ENCODE measurements at regions not wholly inside any gene's neighbourhood (a gene's known extent, or its start where the extent isn't known, plus 50 kb on each side); places are given as distances from the start of the nearest gene placed in this dataset.

DNA sequence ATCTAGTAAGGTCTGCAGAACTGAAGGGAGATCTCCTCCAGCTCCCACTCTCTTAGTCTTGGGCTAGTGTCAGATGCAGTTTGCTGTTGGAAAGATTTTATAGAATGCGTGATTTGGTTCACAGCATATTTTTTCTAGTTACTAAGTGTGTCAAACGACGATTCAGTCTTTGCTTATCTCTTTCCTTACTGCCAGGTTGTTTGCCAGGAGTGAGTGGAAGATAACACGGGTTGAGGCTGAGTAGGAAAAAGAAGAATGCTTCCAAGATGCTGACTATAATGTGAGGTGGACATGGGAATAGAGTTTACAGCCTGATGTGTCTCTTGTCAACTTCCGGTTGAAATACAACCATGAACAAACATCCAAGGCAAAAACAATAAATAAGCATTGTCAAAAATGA lies 141.4 kb downstream of the GDAP2 start:
- WGBS (ENCODE audit: insufficient coverage), result 74% methylated on average over 4 of the region's 5 CpGs
- H3K4me1 ChIP-seq (ENCODE audit: control insufficient read depth, insufficient read depth, low read length), result no peaks in the 10 kb centered on the region
- intact Hi-C loops (cut with micrococcal nuclease), result no loop called here
- no peak overlapping the region for H3K27ac Mint-ChIP-seq
- ATAC-seq, result no peak
- H3K27me3 Mint-ChIP-seq (ENCODE audit: low read depth in 2 of 2), result peaks cover 19 to 26% of the 10 kb centered on the region in 2 donors
- no peak overlapping the region for H3K4me3 ChIP-seq (ENCODE audit: low read length)
- peaks cover 5 to 6% of the 10 kb centered on the region in 2 donors for H3K4me1 Mint-ChIP-seq
- TF ChIP-seq, protein P1, sequence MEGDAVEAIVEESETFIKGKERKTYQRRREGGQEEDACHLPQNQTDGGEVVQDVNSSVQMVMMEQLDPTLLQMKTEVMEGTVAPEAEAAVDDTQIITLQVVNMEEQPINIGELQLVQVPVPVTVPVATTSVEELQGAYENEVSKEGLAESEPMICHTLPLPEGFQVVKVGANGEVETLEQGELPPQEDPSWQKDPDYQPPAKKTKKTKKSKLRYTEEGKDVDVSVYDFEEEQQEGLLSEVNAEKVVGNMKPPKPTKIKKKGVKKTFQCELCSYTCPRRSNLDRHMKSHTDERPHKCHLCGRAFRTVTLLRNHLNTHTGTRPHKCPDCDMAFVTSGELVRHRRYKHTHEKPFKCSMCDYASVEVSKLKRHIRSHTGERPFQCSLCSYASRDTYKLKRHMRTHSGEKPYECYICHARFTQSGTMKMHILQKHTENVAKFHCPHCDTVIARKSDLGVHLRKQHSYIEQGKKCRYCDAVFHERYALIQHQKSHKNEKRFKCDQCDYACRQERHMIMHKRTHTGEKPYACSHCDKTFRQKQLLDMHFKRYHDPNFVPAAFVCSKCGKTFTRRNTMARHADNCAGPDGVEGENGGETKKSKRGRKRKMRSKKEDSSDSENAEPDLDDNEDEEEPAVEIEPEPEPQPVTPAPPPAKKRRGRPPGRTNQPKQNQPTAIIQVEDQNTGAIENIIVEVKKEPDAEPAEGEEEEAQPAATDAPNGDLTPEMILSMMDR (IDR thresholded peaks at IDR 0.05), result no peak
- no peaks in the 10 kb centered on the region for H3K9me3 ChIP-seq (ENCODE audit: control insufficient read depth, insufficient read depth, low read length)
- no peaks in the 10 kb centered on the region for H3K36me3 Mint-ChIP-seq
- no peaks in the 10 kb centered on the region for H3K36me3 ChIP-seq (ENCODE audit: control insufficient read depth, insufficient read depth, low read length)
- peaks cover 0 to 3% of the 10 kb centered on the region in 2 donors for H3K9me3 Mint-ChIP-seq
- DNase-seq, result no peak
- H3K27ac ChIP-seq (ENCODE audit: low read length), result no peak overlapping the region
- H3K27me3 ChIP-seq (ENCODE audit: control insufficient read depth, insufficient read depth, low read length), result no peaks in the 10 kb centered on the region
- no peak overlapping the region for H3K4me3 Mint-ChIP-seq

DNA sequence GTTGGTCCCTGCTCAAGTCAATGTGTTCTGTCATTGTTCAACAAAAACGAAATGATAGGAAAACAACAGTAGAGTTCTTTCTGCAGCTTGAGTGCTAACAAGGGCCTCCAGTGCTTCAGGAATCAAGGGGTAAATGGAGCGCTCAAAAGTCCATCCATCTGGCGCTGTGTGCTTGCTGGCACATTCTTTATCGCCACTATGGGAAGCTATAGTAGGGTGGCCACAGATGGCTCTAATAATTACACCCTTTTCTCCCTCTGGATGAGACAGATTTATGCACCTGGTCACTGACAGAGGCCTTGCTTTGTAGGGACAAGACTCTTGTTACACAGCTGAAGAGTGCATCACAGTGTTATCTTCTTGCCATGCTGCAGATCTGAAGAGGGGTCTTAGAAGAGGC lies 136.0 kb downstream of the GDAP2 start:
- DNase-seq, result no peak
- Histone ChIP-seq H3K27ac (ENCODE audit: low read length) (no peak overlapping the region), H3K9me3 (ENCODE audit: control insufficient read depth, insufficient read depth, low read length) (no peaks in the 10 kb centered on the region), H3K27me3 (ENCODE audit: control insufficient read depth, insufficient read depth, low read length) (no peaks in the 10 kb centered on the region), H3K4me3 (ENCODE audit: low read length) (no peak overlapping the region), H3K36me3 (ENCODE audit: control insufficient read depth, insufficient read depth, low read length) (no peaks in the 10 kb centered on the region), H3K4me1 (ENCODE audit: control insufficient read depth, insufficient read depth, low read length) (no peaks in the 10 kb centered on the region)
- no peaks in the 10 kb centered on the region for H3K4me1 Mint-ChIP-seq
- no peak for ATAC-seq
- H3K27me3 Mint-ChIP-seq (ENCODE audit: low read depth in 2 of 2), result peaks cover 11 to 20% of the 10 kb centered on the region in 2 donors
- 92% methylated on average over 4 of the region's 4 CpGs for WGBS (ENCODE audit: insufficient coverage)
- intact Hi-C loops (cut with micrococcal nuclease), result no loop called here
- TF ChIP-seq, protein P1 (IDR thresholded peaks at IDR 0.05), result no peak
- H3K27ac Mint-ChIP-seq, result no peak overlapping the region
- peaks cover 0 to 3% of the 10 kb centered on the region in 2 donors for H3K9me3 Mint-ChIP-seq
- H3K4me3 Mint-ChIP-seq, result no peak overlapping the region
- no peaks in the 10 kb centered on the region for H3K36me3 Mint-ChIP-seq

DNA sequence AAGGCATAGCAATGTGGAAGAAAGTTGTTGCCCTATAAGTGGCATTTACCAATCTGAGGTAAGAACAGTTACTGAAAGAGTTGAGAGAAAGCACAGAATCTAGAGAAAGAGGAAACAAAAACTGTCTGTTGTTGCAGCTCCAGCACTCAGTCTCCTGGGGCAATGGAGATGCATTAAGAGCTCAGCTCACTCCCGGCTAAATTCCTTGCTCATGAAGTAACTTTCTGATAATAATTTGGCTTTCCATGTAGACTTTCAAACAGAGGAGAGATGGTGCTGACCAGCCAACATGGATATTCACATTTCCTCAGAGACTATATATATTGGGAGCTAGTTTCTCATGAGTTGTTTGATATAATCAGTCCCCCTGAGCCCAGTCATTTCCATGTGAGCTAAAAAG lies 135.3 kb downstream of the GDAP2 start:
- Mint-ChIP-seq H3K4me1 (no peaks in the 10 kb centered on the region), H3K36me3 (no peaks in the 10 kb centered on the region), H3K9me3 (peaks cover 0 to 3% of the 10 kb centered on the region in 2 donors), H3K4me3 (no peak overlapping the region), H3K27me3 (ENCODE audit: low read depth in 2 of 2) (peaks cover 12 to 22% of the 10 kb centered on the region in 2 donors), H3K27ac (no peak overlapping the region)
- H3K4me1 ChIP-seq (ENCODE audit: control insufficient read depth, insufficient read depth, low read length), result no peaks in the 10 kb centered on the region
- ATAC-seq, result no peak
- no peaks in the 10 kb centered on the region for H3K9me3 ChIP-seq (ENCODE audit: control insufficient read depth, insufficient read depth, low read length)
- TF ChIP-seq, protein P1 (IDR thresholded peaks at IDR 0.05), result no peak
- H3K27ac ChIP-seq (ENCODE audit: low read length), result no peak overlapping the region
- intact Hi-C loops (cut with micrococcal nuclease), result no loop called here
- H3K36me3 ChIP-seq (ENCODE audit: control insufficient read depth, insufficient read depth, low read length), result no peaks in the 10 kb centered on the region
- WGBS (ENCODE audit: insufficient coverage), result 87% methylated on average over 1 of the region's 1 CpG
- no peaks in the 10 kb centered on the region for H3K27me3 ChIP-seq (ENCODE audit: control insufficient read depth, insufficient read depth, low read length)
- no peak for DNase-seq
- no peak overlapping the region for H3K4me3 ChIP-seq (ENCODE audit: low read length)

DNA sequence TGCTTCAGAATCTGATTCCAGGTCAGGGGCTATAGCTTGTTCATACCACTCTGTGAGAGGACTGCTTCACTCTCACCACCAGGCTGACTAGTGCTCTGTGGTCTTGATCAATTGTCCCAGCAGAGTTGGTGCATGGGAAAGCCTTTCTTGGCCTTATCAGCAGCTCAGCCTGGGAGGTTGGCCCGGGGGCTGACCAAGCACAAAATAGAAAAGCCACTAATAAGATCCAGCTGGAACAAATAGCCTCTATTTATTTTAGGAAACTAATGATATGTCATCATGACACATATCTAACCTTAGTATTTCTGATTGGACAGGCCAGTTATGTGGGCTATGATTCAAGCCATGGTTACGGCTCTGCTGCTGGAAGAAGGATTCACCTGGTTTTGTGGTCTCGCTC lies 134.2 kb downstream of the GDAP2 start:
- Mint-ChIP-seq H3K4me3 (no peak overlapping the region), H3K9me3 (peaks cover 0 to 3% of the 10 kb centered on the region in 2 donors), H3K4me1 (no peaks in the 10 kb centered on the region), H3K27ac (no peak overlapping the region), H3K36me3 (no peaks in the 10 kb centered on the region), H3K27me3 (ENCODE audit: low read depth in 2 of 2) (peaks cover 22 to 23% of the 10 kb centered on the region in 2 donors)
- DNase-seq (no peak), ATAC-seq (no peak)
- intact Hi-C loops (cut with micrococcal nuclease), result no loop called here
- Histone ChIP-seq H3K27ac (ENCODE audit: low read length) (no peak overlapping the region), H3K27me3 (ENCODE audit: control insufficient read depth, insufficient read depth, low read length) (no peaks in the 10 kb centered on the region), H3K36me3 (ENCODE audit: control insufficient read depth, insufficient read depth, low read length) (no peaks in the 10 kb centered on the region), H3K4me1 (ENCODE audit: control insufficient read depth, insufficient read depth, low read length) (no peaks in the 10 kb centered on the region), H3K9me3 (ENCODE audit: control insufficient read depth, insufficient read depth, low read length) (no peaks in the 10 kb centered on the region), H3K4me3 (ENCODE audit: low read length) (no peak overlapping the region)
- TF ChIP-seq, protein P1 (IDR thresholded peaks at IDR 0.05), result no peak
- WGBS (ENCODE audit: insufficient coverage), result 92% methylated on average over 2 of the region's 3 CpGs
